Esophagus squamous epithelium (tissue), 4 donors: ENCODE measurements at regions not wholly inside any gene's neighbourhood (a gene's known extent, or its start where the extent isn't known, plus 50 kb on each side); places are given as distances from the start of the nearest gene placed in this dataset.

Experiments
- CTCF ChIP-seq, 6 experiments: fragments of 450-650 bp in 4 of 6; fragments of 200-600 bp in 2 of 6; sonication (generic) in 2 of 6; IDR thresholded peaks; one replicate each; pipeline ENCODE4 v1.5.1; 2016 to 2019; ENCODE audit warnings: antibody characterized with exemption in 6 of 6, mild to moderate bottlenecking in 4 of 6, moderate library complexity in 4 of 6
- POLR2A ChIP-seq, 4 donors: fragments of 450-650 bp; IDR thresholded peaks; one replicate each; pipeline ENCODE4 v1.6.1; 2017; ENCODE audit warnings: antibody characterized with exemption in 4 of 4, mild to moderate bottlenecking in 4 of 4, moderate library complexity in 3 of 4

GRCh38 chr6:165775721-165776120 is 112.7 kb upstream of the PDE10A start:
- TF ChIP-seq CTCF (IDR thresholded peaks at IDR 0.05) (no peak), POLR2A (IDR thresholded peaks at IDR 0.05) (no peak)
